Panc1 (cell line): ENCODE measurements at regions not wholly inside any gene's neighbourhood (a gene's known extent, or its start where the extent isn't known, plus 50 kb on each side); places are given as distances from the start of the nearest gene placed in this dataset.

Experiments
- CTCF ChIP-seq: fragments of 450-650 bp; IDR thresholded peaks from 2 replicates; pipeline ENCODE4 v1.5.1; 2017; ENCODE audit warnings: mild to moderate bottlenecking
- POLR2AphosphoS5 ChIP-seq: IDR thresholded peaks from 2 replicates; pipeline ENCODE4 v1.6.1; 2012; ENCODE audit warnings: mild to moderate bottlenecking, low read depth, low read length, moderate library complexity
- REST ChIP-seq, 2 experiments: IDR thresholded peaks; 2 replicates each; pipeline ENCODE4 v1.6.1; 2011 to 2012; ENCODE audit warnings: low read depth in 2 of 2, control low read depth in 1 of 2, low read length in 1 of 2, mild to moderate bottlenecking in 1 of 2, moderate library complexity in 1 of 2; ENCODE audit not compliant: insufficient read depth in 1 of 2
- SIN3A ChIP-seq: IDR thresholded peaks from 2 replicates; pipeline ENCODE4 v1.6.1; 2012; ENCODE audit warnings: low read depth, mild to moderate bottlenecking, low read length, moderate library complexity, borderline replicate concordance; ENCODE audit not compliant: insufficient read depth
- TCF7L2 ChIP-seq: IDR thresholded peaks from 2 replicates; pipeline ENCODE4 v1.6.1; 2011; ENCODE audit warnings: mild to moderate bottlenecking, low read depth, low read length, inconsistent platforms

GRCh38 chr2:129408570-129408969 is 570.9 kb upstream of the RAB6C start:
- TF ChIP-seq CTCF, result no peak
- no peak for TF ChIP-seq REST (IDR thresholded peaks at IDR 0.05; ENCODE audit: insufficient read depth in 1 of 2, low read depth in 2 of 2, low read length in 1 of 2)
- TF ChIP-seq POLR2AphosphoS5, result no peak
- no peak for TF ChIP-seq SIN3A
- no peak for TF ChIP-seq TCF7L2
